GM21515 (cell line): ENCODE measurements at regions not wholly inside any gene's neighbourhood (a gene's known extent, or its start where the extent isn't known, plus 50 kb on each side); places are given as distances from the start of the nearest gene placed in this dataset.

ENCODE experiments used
- ATAC-seq: cut with Tn5 transposase; IDR thresholded peaks from one replicate; pipeline ENCODE4 v1.9.1; 2021; ENCODE audit not compliant: unreplicated experiment

DNA sequence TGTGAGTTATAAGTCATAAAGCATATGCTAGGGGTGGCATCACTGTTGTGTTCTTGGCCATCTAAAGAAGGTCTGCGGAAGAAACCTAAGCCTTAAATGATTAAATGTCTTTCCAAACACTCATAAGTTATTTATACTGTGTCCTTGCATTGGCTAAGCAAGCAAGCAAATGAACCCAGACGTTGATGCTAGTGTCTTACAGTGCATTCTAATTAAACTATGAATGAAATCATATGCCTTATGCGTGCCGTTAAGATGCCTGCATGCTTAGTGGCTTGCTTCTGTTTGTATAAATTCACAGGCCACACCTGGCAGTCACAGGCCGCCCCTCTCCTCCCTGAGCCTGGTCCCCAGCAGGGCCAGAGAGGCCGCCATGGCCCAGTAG, 49.9 kb downstream of the RIN2 start:
- no peak for ATAC-seq

DNA sequence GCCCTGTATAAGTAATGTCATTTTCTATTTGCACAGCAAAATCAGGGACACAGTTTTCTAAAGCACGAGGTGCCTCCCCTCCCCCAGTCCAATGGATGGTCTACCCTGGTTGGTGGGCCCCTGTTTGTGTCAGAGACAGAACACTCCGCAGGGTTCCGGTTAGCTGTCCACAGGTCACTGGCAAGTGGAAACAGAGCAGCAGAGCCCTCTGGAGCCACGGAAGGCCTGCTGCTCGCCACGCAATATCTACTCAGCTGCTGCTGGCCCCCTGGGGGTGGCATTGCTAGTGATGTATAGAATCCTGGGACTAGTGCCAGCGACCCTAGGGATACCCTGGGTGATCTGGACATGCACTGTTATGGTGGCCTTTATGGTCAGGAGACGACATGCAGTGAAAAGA, 50.4 kb downstream of the RIN2 start:
- no peak for ATAC-seq

DNA sequence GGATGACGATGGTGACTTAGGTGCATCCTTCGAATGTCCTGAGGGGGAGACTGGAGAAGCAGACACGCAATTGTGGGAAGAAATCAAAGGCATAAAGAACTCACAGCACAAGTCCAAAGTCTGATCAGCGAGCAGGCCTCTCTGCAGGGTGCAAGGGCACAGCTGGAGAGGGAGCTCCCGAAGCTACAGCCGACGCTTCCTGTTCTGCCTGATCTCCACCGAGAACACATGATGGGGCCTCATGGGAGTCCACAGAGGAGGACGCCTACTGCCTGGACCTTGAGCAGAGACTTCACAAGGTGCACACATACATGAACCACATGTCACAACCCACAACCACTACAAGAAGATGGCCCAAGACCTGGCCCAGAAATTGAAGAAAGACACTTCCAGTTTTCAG, 51.4 kb downstream of the RIN2 start:
- ATAC-seq = no peak

DNA sequence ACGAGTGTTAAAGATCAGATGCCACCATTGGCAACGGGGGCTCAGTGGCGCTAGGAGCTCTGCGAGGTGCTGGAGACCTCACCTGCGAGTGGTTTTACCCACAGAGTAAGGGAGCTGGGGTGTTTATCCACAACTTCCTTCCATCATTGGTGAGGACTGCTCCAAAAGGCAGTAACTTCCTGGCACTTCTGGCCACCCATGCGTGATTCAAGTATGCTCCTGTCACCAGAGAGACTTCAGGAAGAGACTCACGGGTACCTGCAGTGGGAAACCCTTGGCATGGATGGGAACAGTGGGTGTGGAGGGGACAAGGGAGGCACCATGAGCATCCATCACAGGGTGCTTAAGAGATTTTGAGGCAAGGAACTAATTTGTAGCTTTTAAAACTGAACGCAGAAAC, 53.2 kb downstream of the RIN2 start:
- no peak for ATAC-seq

DNA sequence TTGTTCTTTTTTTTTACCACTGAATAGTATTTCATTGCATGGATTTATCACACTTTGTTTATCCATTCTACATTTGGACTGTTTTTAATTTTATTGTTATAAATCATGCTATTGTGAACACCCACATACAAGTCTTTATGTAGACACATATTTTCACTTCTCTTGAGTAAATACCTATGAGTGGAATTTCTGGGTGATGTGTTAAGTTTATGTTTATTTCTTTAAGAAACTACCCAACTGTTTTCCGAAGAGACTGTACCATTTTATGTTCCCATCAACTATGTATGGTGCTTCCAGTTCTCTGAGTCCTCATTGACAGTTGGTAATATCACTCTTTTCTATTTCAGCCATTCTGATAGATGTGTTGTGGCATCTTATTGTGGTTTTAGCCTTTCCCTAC, 54.0 kb downstream of the RIN2 start:
- no peak for ATAC-seq

GRCh38 chr20:19812696-19813095, 54.6 kb downstream of the RIN2 start:
- ATAC-seq = no peak

- ATAC-seq = no peak
Measured at GRCh38 chr20:19813846-19814640, 56.0 kb downstream of the RIN2 start.

- ATAC-seq = no peak
Measured at GRCh38 chr20:19815553-19815991, 57.5 kb downstream of the RIN2 start.

GRCh38 chr20:19816386-19816785, 58.3 kb downstream of the RIN2 start:
- no peak for ATAC-seq

GRCh38 chr20:19817017-19817416, 59.0 kb downstream of the RIN2 start:
- no peak for ATAC-seq

GRCh38 chr20:19819149-19819548, 61.1 kb downstream of the RIN2 start:
- no peak for ATAC-seq

GRCh38 chr20:19820555-19821211, 62.6 kb downstream of the RIN2 start:
- no peak for ATAC-seq

DNA sequence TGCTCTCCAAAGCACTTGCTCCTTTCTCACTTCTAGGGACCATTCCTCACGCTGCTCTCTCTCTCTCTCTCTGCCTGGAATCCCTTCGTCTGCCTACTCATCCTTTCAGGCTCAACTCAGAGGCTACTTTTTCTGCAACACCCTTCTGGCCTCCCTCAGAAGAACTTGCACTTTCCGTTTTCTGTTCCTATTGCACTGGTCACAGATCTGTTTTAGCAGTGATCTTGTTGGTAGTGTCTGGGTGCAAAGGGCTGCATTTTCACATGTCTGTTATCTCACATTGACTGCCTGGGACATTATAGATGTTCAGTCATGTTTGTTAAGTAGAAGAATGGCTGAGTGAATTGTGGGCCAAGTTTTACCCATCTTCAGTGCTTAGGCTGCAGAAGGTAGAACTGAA, 63.5 kb downstream of the RIN2 start:
- ATAC-seq = no peak

DNA sequence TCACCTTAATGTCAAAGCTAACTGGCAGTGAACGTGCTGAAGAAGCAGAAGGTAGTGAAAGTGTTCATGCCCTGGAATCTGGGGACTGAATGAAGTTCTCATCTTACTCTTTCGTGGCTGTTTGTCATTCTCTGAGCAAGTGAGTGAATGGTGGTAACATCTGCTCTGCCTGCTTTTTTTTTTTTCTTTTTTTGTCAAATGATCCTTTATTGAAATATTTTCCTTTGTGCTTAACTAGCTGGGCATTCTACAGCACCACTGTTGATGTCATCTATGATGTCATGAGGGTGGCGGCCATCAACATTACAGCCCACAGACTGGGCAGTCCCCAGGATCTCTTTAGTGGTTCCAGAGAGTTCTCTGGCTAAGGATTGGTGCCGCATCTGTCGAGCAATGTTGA, 65.2 kb downstream of the RIN2 start:
- no peak for ATAC-seq

DNA sequence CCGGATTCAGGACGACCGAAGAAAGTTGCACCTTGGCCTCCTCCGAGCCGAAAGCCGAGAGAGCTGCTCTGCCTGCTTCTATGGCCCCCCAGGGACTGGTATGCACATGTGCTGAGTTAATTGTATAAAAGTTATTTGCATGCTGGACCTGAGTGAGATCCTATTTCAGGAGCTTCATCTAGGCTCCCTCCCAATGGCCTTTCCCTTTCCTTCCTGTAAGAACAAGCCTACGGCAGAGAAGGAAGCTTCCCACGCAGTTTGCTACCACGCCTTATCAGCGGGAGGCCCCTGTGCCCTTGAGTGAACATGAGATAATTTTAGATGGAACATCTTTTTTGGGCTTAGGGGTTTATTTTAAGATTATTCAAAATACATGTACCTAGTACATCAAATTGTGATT, 65.9 kb downstream of the RIN2 start:
- no peak for ATAC-seq

GRCh38 chr20:19824861-19825260, 66.8 kb downstream of the RIN2 start:
- no peak for ATAC-seq

DNA sequence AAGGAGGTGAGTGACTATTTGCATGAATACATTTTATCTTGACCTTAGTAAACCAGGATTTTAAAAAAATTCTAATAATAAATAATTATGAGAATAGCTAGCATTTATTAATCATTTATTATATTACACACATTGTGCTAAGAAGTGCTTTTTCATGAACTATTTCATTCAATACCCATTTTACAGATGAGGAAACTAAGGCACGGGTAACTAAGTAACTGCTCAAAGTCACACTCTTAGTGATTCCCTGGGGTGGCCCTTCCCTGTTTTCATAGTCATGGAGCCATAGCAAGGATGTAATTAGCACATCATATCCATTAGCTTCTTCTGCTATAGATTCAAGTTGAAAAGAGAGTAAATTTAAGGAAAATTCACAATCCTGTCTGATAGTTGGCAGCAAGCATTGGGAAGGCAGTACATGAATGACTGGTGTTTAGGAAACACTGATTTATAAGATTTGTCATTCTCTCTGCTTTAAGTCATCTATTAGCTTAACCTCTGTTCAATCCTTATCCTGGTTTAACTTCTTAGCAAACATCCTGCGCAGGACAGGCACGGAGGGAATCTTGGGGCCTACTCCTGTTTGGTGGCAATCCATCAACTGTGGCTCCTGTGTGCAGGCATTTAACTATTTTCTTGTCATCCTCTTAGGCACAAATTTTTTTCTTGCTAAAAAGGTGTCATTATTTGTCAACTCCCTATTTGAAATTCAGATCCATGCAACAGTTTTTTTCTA, 68.3 kb downstream of the RIN2 start:
- ATAC-seq = no peak

DNA sequence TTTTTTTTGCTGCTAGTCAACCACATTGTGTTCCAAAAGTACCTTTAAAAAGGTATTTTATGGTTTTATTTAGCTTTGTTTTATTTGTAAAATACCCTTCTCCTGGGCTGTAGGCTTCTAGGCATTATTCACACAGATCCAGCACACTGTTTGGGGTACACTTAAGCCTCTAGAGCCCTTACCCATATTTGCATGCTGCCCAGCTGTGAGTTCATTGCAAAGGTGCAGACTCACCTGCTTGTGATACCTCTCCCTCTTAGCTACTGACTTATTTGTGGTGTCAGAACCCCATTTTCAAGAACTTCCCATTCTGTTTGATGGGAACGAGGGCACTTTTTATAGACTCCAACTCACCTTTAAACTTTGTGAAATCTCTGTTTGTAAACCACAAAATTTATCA, 69.8 kb downstream of the RIN2 start:
- ATAC-seq = peak; percentile 35

- peak; percentile 85 for ATAC-seq
Measured at GRCh38 chr20:19828232-19828631, 70.2 kb downstream of the RIN2 start.

- no peak for ATAC-seq
Measured at GRCh38 chr20:19830211-19830785, 72.2 kb downstream of the RIN2 start.

DNA sequence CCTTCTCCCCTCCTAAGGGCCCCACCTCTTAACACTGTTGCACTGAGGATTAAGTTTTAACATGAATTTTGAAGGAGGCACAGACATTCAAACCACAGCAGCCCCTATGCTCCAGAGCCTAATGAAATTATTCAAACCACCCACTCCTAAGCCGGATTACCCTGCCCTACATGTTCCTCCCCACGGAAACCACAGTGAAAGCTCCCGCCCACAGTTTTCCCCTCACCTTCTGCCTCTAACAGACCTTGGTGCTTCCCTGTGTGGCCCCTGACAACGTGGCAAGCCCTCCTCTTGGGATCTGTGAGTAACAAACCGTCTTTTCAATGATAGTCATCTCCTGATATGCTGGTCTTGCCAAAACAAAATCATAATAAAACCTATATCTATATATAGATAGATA, 74.8 kb downstream of the RIN2 start:
- no peak for ATAC-seq

DNA sequence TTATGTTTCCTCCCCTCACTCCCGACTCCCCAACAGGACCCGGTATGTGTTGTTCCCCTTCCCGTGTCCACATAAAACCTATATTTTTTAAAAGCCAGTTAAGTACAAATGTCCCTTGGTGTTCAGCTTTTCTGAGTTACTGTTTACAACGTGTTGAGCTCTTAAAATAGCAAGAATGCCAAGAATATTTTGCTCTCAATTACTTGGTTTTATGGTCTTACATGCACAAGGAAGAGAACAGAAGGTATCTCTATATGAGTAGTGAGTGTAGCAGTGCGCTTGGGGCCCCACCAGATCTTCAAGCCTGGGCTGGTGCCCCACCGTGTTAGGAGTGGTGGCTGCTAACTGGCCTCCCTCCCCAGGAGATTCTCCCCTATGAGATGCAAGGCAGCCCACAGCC, 75.3 kb downstream of the RIN2 start:
- ATAC-seq = no peak
